WTC11 (cell line): ENCODE measurements at regions not wholly inside any gene's neighbourhood (a gene's known extent, or its start where the extent isn't known, plus 50 kb on each side); places are given as distances from the start of the nearest gene placed in this dataset.

ENCODE experiments used
- ATAC-seq: fragments of 200-7000 bp; cut with Tn5 transposase; 2 replicates; pipeline ENCODE4 v1.10.0; 2021; ENCODE audit warnings: mild to moderate bottlenecking, moderate library complexity
- CTCF ChIA-PET: fragments of 300-600 bp; sonication (Branson Sonifier 250); formaldehyde crosslinking; loops from one replicate; lab custom pipeline; 2021; ENCODE audit warnings: antibody characterized with exemption; lab: Charles Lee
- POLR2A ChIA-PET: fragments of 350-600 bp; sonication (Branson Sonifier 250); formaldehyde crosslinking; loops from one replicate; lab custom pipeline; 2021; ENCODE audit warnings: antibody characterized with exemption; lab: Charles Lee
- DNase-seq: peaks from one replicate; pipeline ENCODE4 v3.0.0; 2021; ENCODE audit warnings: low spot score
- H3K27ac Mint-ChIP-seq: 2 replicates; pipeline ENCODE4 v1.8.0; 2021; ENCODE audit warnings: mixed read lengths
- H3K27me3 Mint-ChIP-seq: 2 replicates; pipeline ENCODE4 v1.8.0; 2021; ENCODE audit warnings: low read depth, mild to moderate bottlenecking, moderate library complexity, mixed read lengths
- H3K36me3 Mint-ChIP-seq: 2 replicates; pipeline ENCODE4 v1.8.0; 2021; ENCODE audit warnings: mixed read lengths
- H3K4me1 Mint-ChIP-seq: 2 replicates; pipeline ENCODE4 v1.8.0; 2022; ENCODE audit warnings: mixed read lengths
- H3K4me3 Mint-ChIP-seq: 2 replicates; pipeline ENCODE4 v1.8.0; 2021; ENCODE audit warnings: mild to moderate bottlenecking, moderate library complexity, mixed read lengths
- H3K9me3 Mint-ChIP-seq: 2 replicates; pipeline ENCODE4 v1.8.0; 2021; ENCODE audit warnings: mixed read lengths
- ATF3 ChIP-seq: sonication (generic); formaldehyde crosslinking; conservative IDR thresholded peaks from 2 replicates; pipeline ENCODE4 v1.8.1; 2022; ENCODE audit warnings: mild to moderate bottlenecking, missing genetic modification reagents
- EMX1 ChIP-seq: fragments of 250-450 bp; sonication (Bioruptor Pico); IDR thresholded peaks from 2 replicates; pipeline ENCODE4 v1.8.0; 2021; ENCODE audit warnings: mild to moderate bottlenecking
- ERG ChIP-seq: fragments of 250-450 bp; sonication (Bioruptor Pico); IDR thresholded peaks from 2 replicates; pipeline ENCODE4 v1.8.0; 2021; ENCODE audit warnings: mild to moderate bottlenecking
- FOXK1 ChIP-seq: sonication (generic); formaldehyde crosslinking; IDR thresholded peaks from 2 replicates; pipeline ENCODE4 v1.8.0; 2022; ENCODE audit warnings: mild to moderate bottlenecking, moderate library complexity, missing genetic modification reagents
- HMGA2 ChIP-seq: fragments of 250-450 bp; sonication (Bioruptor Pico); IDR thresholded peaks from 2 replicates; pipeline ENCODE4 v1.4.0; 2021; ENCODE audit warnings: mild to moderate bottlenecking, moderate library complexity
- MLX ChIP-seq: sonication (generic); formaldehyde crosslinking; IDR thresholded peaks from 2 replicates; pipeline ENCODE4 v1.8.1; 2023; ENCODE audit warnings: mild to moderate bottlenecking, missing genetic modification reagents, moderate library complexity
- NR2C2 ChIP-seq: sonication (generic); formaldehyde crosslinking; IDR thresholded peaks from 2 replicates; pipeline ENCODE4 v1.8.0; 2022; ENCODE audit warnings: mild to moderate bottlenecking, missing genetic modification reagents
- PRDM15 ChIP-seq: sonication (generic); formaldehyde crosslinking; IDR thresholded peaks from 2 replicates; pipeline ENCODE4 v1.8.0; 2022; ENCODE audit warnings: missing genetic modification reagents
- USF1 ChIP-seq: sonication (generic); formaldehyde crosslinking; IDR thresholded peaks from 2 replicates; pipeline ENCODE4 v1.8.0; 2022; ENCODE audit warnings: mild to moderate bottlenecking, missing genetic modification reagents
- ZNF121 ChIP-seq: sonication (generic); formaldehyde crosslinking; IDR thresholded peaks from 2 replicates; pipeline ENCODE4 v1.8.0; 2023; ENCODE audit warnings: missing genetic modification reagents
- ZNF138 ChIP-seq: sonication (generic); formaldehyde crosslinking; conservative IDR thresholded peaks from 2 replicates; pipeline ENCODE4 v1.8.1; 2022; ENCODE audit warnings: mild to moderate bottlenecking, moderate library complexity, missing genetic modification reagents
- ZNF416 ChIP-seq: fragments of 250-450 bp; sonication (Bioruptor Pico); IDR thresholded peaks from 2 replicates; pipeline ENCODE4 v1.9.0; 2021; ENCODE audit warnings: mild to moderate bottlenecking, inconsistent platforms
- ZNF532 ChIP-seq: fragments of 250-450 bp; sonication (Bioruptor Pico); IDR thresholded peaks from 2 replicates; pipeline ENCODE4 v1.9.0; 2021; ENCODE audit warnings: mild to moderate bottlenecking, borderline replicate concordance
- TF ChIP-seq, protein P1 (sequence below): fragments of 250-450 bp; sonication (Bioruptor Pico); IDR thresholded peaks from 2 replicates; pipeline ENCODE4 v1.9.0; 2021; ENCODE audit warnings: mild to moderate bottlenecking
- TF ChIP-seq, protein P2 (sequence below): sonication (generic); formaldehyde crosslinking; IDR thresholded peaks from 2 replicates; pipeline ENCODE4 v1.8.0; 2022; ENCODE audit warnings: mild to moderate bottlenecking, missing genetic modification reagents
- TF ChIP-seq, protein P3 (sequence below): sonication (generic); formaldehyde crosslinking; IDR thresholded peaks from 2 replicates; pipeline ENCODE4 v1.8.1; 2022; ENCODE audit warnings: mild to moderate bottlenecking, moderate library complexity, missing genetic modification reagents
- TF ChIP-seq, protein P4 (sequence below): fragments of 250-450 bp; sonication (Bioruptor Pico); IDR thresholded peaks from 2 replicates; pipeline ENCODE4 v2.1.2; 2022; ENCODE audit warnings: mild to moderate bottlenecking, moderate library complexity

- TF ChIP-seq, protein P1, sequence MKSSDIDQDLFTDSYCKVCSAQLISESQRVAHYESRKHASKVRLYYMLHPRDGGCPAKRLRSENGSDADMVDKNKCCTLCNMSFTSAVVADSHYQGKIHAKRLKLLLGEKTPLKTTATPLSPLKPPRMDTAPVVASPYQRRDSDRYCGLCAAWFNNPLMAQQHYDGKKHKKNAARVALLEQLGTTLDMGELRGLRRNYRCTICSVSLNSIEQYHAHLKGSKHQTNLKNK (CRISPR knock-in tag) = no peak
- TF ChIP-seq PRDM15 (CRISPR knock-in tag) (no peak), HMGA2 (CRISPR knock-in tag) (no peak), ZNF138 (no peak), EMX1 (no peak), ERG (CRISPR knock-in tag) (no peak), ATF3 (CRISPR knock-in tag) (no peak)
- TF ChIP-seq, protein P2, sequence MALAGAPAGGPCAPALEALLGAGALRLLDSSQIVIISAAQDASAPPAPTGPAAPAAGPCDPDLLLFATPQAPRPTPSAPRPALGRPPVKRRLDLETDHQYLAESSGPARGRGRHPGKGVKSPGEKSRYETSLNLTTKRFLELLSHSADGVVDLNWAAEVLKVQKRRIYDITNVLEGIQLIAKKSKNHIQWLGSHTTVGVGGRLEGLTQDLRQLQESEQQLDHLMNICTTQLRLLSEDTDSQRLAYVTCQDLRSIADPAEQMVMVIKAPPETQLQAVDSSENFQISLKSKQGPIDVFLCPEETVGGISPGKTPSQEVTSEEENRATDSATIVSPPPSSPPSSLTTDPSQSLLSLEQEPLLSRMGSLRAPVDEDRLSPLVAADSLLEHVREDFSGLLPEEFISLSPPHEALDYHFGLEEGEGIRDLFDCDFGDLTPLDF (CRISPR knock-in tag) = no peak
Observed at GRCh38 chr2:7109533-7109885, 192.3 kb downstream of the RNF144A start (continued).

DNA sequence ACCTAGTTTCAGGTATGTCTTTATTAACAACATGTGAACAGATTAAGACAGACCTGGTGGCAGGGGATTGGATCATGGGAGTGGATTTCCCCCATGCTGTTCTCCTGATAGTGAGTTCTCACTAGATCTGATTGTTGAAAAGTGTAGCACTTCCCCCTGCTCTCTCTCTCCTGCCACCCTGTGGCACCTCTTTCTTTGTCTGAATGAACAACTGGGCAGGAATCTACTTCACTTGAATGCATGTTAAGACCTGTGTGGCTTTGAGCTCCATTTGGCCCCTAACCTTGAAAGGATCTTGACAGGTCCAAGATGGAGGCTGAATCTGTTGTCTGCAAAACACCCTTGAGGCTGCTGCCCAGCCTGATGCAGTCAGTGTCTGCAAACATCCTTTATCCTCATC, 194.4 kb downstream of the RNF144A start:
- Mint-ChIP-seq H3K27ac (0 out of 2 replicates have a peak overlapping the region, but pooled peaks have one; percentile 16), H3K4me1 (peaks cover 17% of the 10 kb centered on the region), H3K27me3 (no peaks in the 10 kb centered on the region), H3K36me3 (peaks cover 5% of the 10 kb centered on the region; the same call in 1 of the 2 replicates), H3K4me3 (no peak overlapping the region), H3K9me3 (peaks cover 23% of the 10 kb centered on the region)
- no peak for ATAC-seq
- CTCF ChIA-PET = interaction anchor here (3.4 kb wide), 1 partner anchor 14 kb away, joined by 14 read pairs; no protein-coding TSS in a partner anchor
- POLR2A ChIA-PET = interaction anchor here (0.6 kb wide), 1 partner anchor 17 kb away, joined by 3 read pairs; no protein-coding TSS in a partner anchor
- no peak for DNase-seq
- TF ChIP-seq, protein P3, sequence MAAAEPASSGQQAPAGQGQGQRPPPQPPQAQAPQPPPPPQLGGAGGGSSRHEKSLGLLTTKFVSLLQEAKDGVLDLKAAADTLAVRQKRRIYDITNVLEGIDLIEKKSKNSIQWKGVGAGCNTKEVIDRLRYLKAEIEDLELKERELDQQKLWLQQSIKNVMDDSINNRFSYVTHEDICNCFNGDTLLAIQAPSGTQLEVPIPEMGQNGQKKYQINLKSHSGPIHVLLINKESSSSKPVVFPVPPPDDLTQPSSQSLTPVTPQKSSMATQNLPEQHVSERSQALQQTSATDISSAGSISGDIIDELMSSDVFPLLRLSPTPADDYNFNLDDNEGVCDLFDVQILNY (CRISPR knock-in tag) = no peak
- TF ChIP-seq FOXK1 (CRISPR knock-in tag) (no peak), ZNF532 (CRISPR knock-in tag) (no peak), MLX (CRISPR knock-in tag) (no peak), ZNF416 (CRISPR knock-in tag) (no peak), USF1 (no peak), NR2C2 (CRISPR knock-in tag) (no peak), ERG (CRISPR knock-in tag) (no peak), ZNF121 (no peak)
- TF ChIP-seq, protein P2 (CRISPR knock-in tag) = no peak
- TF ChIP-seq, protein P4, sequence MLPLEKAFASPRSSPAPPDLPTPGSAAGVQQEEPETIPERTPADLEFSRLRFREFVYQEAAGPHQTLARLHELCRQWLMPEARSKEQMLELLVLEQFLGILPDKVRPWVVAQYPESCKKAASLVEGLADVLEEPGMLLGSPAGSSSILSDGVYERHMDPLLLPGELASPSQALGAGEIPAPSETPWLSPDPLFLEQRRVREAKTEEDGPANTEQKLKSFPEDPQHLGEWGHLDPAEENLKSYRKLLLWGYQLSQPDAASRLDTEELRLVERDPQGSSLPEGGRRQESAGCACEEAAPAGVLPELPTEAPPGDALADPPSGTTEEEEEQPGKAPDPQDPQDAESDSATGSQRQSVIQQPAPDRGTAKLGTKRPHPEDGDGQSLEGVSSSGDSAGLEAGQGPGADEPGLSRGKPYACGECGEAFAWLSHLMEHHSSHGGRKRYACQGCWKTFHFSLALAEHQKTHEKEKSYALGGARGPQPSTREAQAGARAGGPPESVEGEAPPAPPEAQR (CRISPR knock-in tag) = no peak
